OCI-LY3 (cell line): ENCODE measurements at regions not wholly inside any gene's neighbourhood (a gene's known extent, or its start where the extent isn't known, plus 50 kb on each side); places are given as distances from the start of the nearest gene placed in this dataset.

ENCODE experiments used
- EZH2phosphoT487 ChIP-seq: fragments of 200-600 bp; shearing (Covaris generic); IDR thresholded peaks from 2 replicates; pipeline ENCODE4 v1.6.1; 2018; ENCODE audit warnings: antibody characterized with exemption, mixed run types, low read depth
- TF ChIP-seq, protein P1 (sequence below): fragments of 200-600, 300-600 bp; sonication (generic); IDR thresholded peaks from 2 replicates; pipeline ENCODE4 v1.5.1; 2014; ENCODE audit warnings: antibody characterized with exemption, low read length, low read depth

DNA sequence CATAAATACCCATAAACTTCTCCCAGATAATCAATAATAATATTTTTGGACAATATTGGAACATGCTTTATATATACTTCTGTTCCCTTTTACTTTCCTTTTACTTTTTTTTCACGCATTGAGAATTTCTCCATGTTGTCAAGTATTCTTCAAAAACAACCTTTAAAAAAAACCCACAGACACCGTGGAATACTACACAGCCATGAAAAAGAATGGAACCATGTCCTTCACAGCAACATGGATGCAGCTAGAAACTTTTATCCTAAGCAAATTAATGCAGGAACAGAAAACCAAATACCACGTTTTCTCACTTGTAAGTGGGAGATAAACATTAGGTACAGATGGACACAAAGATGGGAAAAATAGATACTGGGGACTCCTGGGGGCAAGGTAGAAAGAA is 854.7 kb downstream of the TBC1D22A start:
- TF ChIP-seq, protein P1, sequence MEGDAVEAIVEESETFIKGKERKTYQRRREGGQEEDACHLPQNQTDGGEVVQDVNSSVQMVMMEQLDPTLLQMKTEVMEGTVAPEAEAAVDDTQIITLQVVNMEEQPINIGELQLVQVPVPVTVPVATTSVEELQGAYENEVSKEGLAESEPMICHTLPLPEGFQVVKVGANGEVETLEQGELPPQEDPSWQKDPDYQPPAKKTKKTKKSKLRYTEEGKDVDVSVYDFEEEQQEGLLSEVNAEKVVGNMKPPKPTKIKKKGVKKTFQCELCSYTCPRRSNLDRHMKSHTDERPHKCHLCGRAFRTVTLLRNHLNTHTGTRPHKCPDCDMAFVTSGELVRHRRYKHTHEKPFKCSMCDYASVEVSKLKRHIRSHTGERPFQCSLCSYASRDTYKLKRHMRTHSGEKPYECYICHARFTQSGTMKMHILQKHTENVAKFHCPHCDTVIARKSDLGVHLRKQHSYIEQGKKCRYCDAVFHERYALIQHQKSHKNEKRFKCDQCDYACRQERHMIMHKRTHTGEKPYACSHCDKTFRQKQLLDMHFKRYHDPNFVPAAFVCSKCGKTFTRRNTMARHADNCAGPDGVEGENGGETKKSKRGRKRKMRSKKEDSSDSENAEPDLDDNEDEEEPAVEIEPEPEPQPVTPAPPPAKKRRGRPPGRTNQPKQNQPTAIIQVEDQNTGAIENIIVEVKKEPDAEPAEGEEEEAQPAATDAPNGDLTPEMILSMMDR, result no peak
- TF ChIP-seq EZH2phosphoT487, result no peak
